HCT116 (cell line): ENCODE measurements at regions not wholly inside any gene's neighbourhood (a gene's known extent, or its start where the extent isn't known, plus 50 kb on each side); places are given as distances from the start of the nearest gene placed in this dataset.

Source experiments
- ATAC-seq: fragments of 200-7000 bp; cut with Tn5 transposase; 2 replicates; pipeline ENCODE4 v1.9.1; 2020; ENCODE audit warnings: mild to moderate bottlenecking, moderate library complexity
- BruUV-seq: library from RNA; stranded (reverse); fragments of 400-500 nt; replicated peaks from 2 replicates; lab custom pipeline; 2021; lab: Mats Ljungman, UMichigan
- CTCF ChIA-PET: fragments of 300-600 bp; sonication (Branson Sonifier 250); formaldehyde crosslinking; loops from one replicate; lab custom pipeline; 2021; ENCODE audit warnings: antibody characterized with exemption; lab: Charles Lee
- POLR2A ChIA-PET: fragments of 300-600, 350-600 bp; sonication (Branson Sonifier 250); formaldehyde crosslinking; loops from one replicate; lab custom pipeline; 2021; ENCODE audit warnings: antibody characterized with exemption; lab: Charles Lee
- RAD21 ChIA-PET, 2 experiments: fragments of 300-600 bp; sonication (Branson Sonifier 250); formaldehyde crosslinking; loops; one replicate each; lab custom pipeline; 2023; ENCODE audit warnings: low total read pairs in 2 of 2; ENCODE audit not compliant: uncharacterized antibody in 2 of 2, unreplicated experiment in 2 of 2, low non-redundant PET in 1 of 2; lab: Charles Lee
- DNase-seq: peaks from one replicate; pipeline ENCODE4 v3.0.0-alpha.2; 2010; ENCODE audit warnings: low read depth, low spot score
- H2AFZ ChIP-seq: fragments of 200-600 bp; shearing (Covaris generic), sonication (generic); 2 replicates; pipeline ENCODE4 v1.6.1; 2017; ENCODE audit warnings: low read depth, mixed run types, mixed read lengths, antibody characterized with exemption, low read length; ENCODE audit not compliant: poor library complexity, severe bottlenecking
- H3K27ac ChIP-seq: 2 replicates; pipeline ENCODE4 v1.5.1; 2012; ENCODE audit warnings: low read depth, low read length
- H3K27me3 ChIP-seq: fragments of 200-600 bp; sonication (generic); 2 replicates; pipeline ENCODE4 v1.6.1; 2016; ENCODE audit warnings: mixed run types, low read length, mixed read lengths; ENCODE audit not compliant: insufficient read depth
- H3K36me3 ChIP-seq, 2 experiments: fragments of 200-500 bp in 1 of 2; fragments of 200-600 bp in 1 of 2; sonication (Bioruptor generic) in 1 of 2; sonication (generic) in 1 of 2; 2 replicates each; pipeline versions ENCODE4 v1.5.1 to v1.6.1; 2014 to 2016; ENCODE audit warnings: low read length in 2 of 2, inconsistent platforms in 1 of 2, mixed read lengths in 1 of 2, mixed run types in 1 of 2; ENCODE audit not compliant: insufficient read depth in 2 of 2, control insufficient read depth in 1 of 2
- H3K4me1 ChIP-seq, 2 experiments: fragments of 200-600 bp in 1 of 2; sonication (generic) in 1 of 2; 2 replicates each; pipeline versions ENCODE4 v1.5.1 to v1.6.1; 2012 to 2017; ENCODE audit warnings: low read length in 2 of 2, inconsistent platforms in 1 of 2, mild to moderate bottlenecking in 1 of 2, mixed read lengths in 1 of 2, mixed run types in 1 of 2, moderate library complexity in 1 of 2; ENCODE audit not compliant: insufficient read depth in 2 of 2, control insufficient read depth in 1 of 2
- H3K4me2 ChIP-seq: fragments of 200-600 bp; sonication (generic); 2 replicates; pipeline ENCODE4 v1.6.1; 2017; ENCODE audit warnings: mixed run types, low read length, mixed read lengths
- H3K4me3 ChIP-seq, 2 experiments: fragments of 200-600 bp in 1 of 2; sonication (generic) in 1 of 2; replicated peaks in 1 of 2; 2 replicates each; pipeline ENCODE4 v1.5.1; 2011 to 2016; ENCODE audit warnings: low read length in 2 of 2, control low read depth in 1 of 2, low read depth in 1 of 2, mild to moderate bottlenecking in 1 of 2, mixed read lengths in 1 of 2, mixed run types in 1 of 2
- H3K79me2 ChIP-seq: fragments of 200-600 bp; sonication (generic); 2 replicates; pipeline ENCODE4 v1.6.1; 2017; ENCODE audit warnings: mild to moderate bottlenecking, mixed run types, low read length, moderate library complexity, mixed read lengths; ENCODE audit not compliant: insufficient read depth
- H3K9ac ChIP-seq: fragments of 200-600 bp; sonication (generic); 2 replicates; pipeline ENCODE4 v1.6.1; 2016; ENCODE audit warnings: low read length, mixed read lengths
- H3K9me2 ChIP-seq: fragments of 200-600 bp; sonication (generic), shearing (Covaris generic); 2 replicates; pipeline ENCODE4 v1.6.1; 2017; ENCODE audit warnings: mixed run types, mild to moderate bottlenecking, moderate library complexity; ENCODE audit not compliant: insufficient read depth
- H3K9me3 ChIP-seq, 2 experiments: fragments of 200-500 bp in 1 of 2; fragments of 200-600 bp in 1 of 2; sonication (Bioruptor generic) in 1 of 2; sonication (generic) in 1 of 2; 2 replicates each; pipeline ENCODE4 v1.6.1; 2014 to 2017; ENCODE audit warnings: low read length in 2 of 2, mixed read lengths in 2 of 2, inconsistent platforms in 1 of 2, low read depth in 1 of 2, mild to moderate bottlenecking in 1 of 2, mixed run types in 1 of 2, moderate library complexity in 1 of 2; ENCODE audit not compliant: control insufficient read depth in 1 of 2, insufficient read depth in 1 of 2
- H4K20me1 ChIP-seq: fragments of 200-600 bp; sonication (generic), shearing (Covaris generic); 2 replicates; pipeline ENCODE4 v1.6.1; 2017; ENCODE audit warnings: mixed run types, mild to moderate bottlenecking, moderate library complexity; ENCODE audit not compliant: insufficient read depth
- CBX3 ChIP-seq: IDR thresholded peaks from 2 replicates; pipeline ENCODE4 v1.6.1; 2012; ENCODE audit warnings: low read depth
- CEBPB ChIP-seq: IDR thresholded peaks from 2 replicates; pipeline ENCODE4 v1.6.1; 2012; ENCODE audit warnings: low read depth
- EZH2 ChIP-seq: fragments of 200-600 bp; sonication (generic); IDR thresholded peaks from 2 replicates; pipeline ENCODE4 v1.6.1; 2017; ENCODE audit warnings: antibody characterized with exemption, mixed run types
- MAX ChIP-seq: IDR thresholded peaks from 2 replicates; pipeline ENCODE4 v1.6.1; 2012
- RAD21 ChIP-seq: IDR thresholded peaks from 2 replicates; pipeline ENCODE4 v1.6.1; 2012; ENCODE audit warnings: low read depth, mild to moderate bottlenecking
- REST ChIP-seq: IDR thresholded peaks from 2 replicates; pipeline ENCODE4 v1.6.1; 2012; ENCODE audit warnings: low read depth
- SRF ChIP-seq: IDR thresholded peaks from 2 replicates; pipeline ENCODE4 v1.6.1; 2012; ENCODE audit warnings: low read depth
- TCF7L2 ChIP-seq: IDR thresholded peaks from 2 replicates; pipeline ENCODE4 v1.7.0; 2011; ENCODE audit warnings: borderline replicate concordance, inconsistent platforms; ENCODE audit not compliant: insufficient read depth, insufficient read length; ENCODE audit errors: extremely low read depth
- YY1 ChIP-seq: IDR thresholded peaks from 2 replicates; pipeline ENCODE4 v1.6.1; 2011; ENCODE audit warnings: low read length, low read depth, moderate library complexity, mild to moderate bottlenecking; ENCODE audit not compliant: insufficient replicate concordance; ENCODE audit errors: extremely low read depth
- ZBTB33 ChIP-seq: IDR thresholded peaks from 2 replicates; pipeline ENCODE4 v1.6.1; 2011; ENCODE audit warnings: mild to moderate bottlenecking, low read length, moderate library complexity; ENCODE audit not compliant: insufficient replicate concordance; ENCODE audit errors: extremely low read depth
- ZFX ChIP-seq: fragments of 450-650 bp; IDR thresholded peaks from 2 replicates; pipeline ENCODE4 v1.6.1; 2017
- intact Hi-C: fragments of 100-400 bp; cut with micrococcal nuclease; formaldehyde crosslinking; loops from 2 replicates; pipeline ENCODE4 v1.10.0; 2022

- no TSS peak for BruUV-seq
- TF ChIP-seq CBX3 (no peak), TCF7L2 (no peak), MAX (no peak), REST (no peak), YY1 (no peak), EZH2 (no peak), RAD21 (no peak), SRF (no peak), CEBPB (no peak), ZBTB33 (no peak), ZFX (no peak)
- TF ChIP-seq, all 23 proteins: peak for 0
These were observed 556.3 kb downstream of the RIT2 start for GRCh38 chr18:42559069-42559690.

More at GRCh38 chr18:42559069-42559690, 556.3 kb downstream of the RIT2 start:
- no peaks in the 10 kb centered on the region for H3K9me2 ChIP-seq
- no peaks in the 10 kb centered on the region for H3K4me1 ChIP-seq
- no peaks in the 10 kb centered on the region for H3K79me2 ChIP-seq
- H3K36me3 ChIP-seq, result no peaks in the 10 kb centered on the region
- DNase-seq, result no peak
- intact Hi-C loops, result no loop called here
- no peaks in the 10 kb centered on the region for H3K27me3 ChIP-seq
- H4K20me1 ChIP-seq, result no peaks in the 10 kb centered on the region
- H3K27ac ChIP-seq, result no peak overlapping the region
- no peak overlapping the region for H2AFZ ChIP-seq
- ATAC-seq, result no peak
- H3K9me3 ChIP-seq, result peaks cover 0 to 8% of the 10 kb centered on the region in 2 experiments; a peak in 3 of 4 replicates
- no peak overlapping the region for H3K4me2 ChIP-seq
- ChIA-PET RAD21 (no interaction called here), POLR2A (no interaction called here), CTCF (no interaction called here)
- H3K9ac ChIP-seq, result no peak overlapping the region
- H3K4me3 ChIP-seq, result no peak overlapping the region
